ENCODE measurements at regions not wholly inside any gene's neighbourhood (a gene's known extent, or its start where the extent isn't known, plus 50 kb on each side); places are given as distances from the start of the nearest gene placed in this dataset.

DNA sequence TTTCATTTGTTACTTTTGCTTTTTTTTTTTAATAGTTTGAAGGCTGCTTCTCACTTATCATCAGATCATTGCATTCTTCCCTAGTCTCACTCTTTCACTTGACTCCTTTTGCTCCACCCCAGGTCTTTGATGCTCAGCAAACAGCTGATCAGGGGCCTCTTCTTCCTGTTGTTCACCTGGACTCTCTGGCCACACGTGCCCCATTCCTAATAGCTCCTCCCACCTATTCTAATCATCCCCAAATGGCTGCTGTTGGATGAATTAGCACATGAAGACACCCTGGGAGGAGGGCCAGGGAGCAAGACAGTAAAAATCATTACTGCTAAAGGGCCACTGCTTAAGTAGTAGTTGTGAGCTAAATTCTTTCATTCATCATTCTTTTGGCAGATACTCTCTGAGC, 119.5 kb downstream of the MAB21L3 start:
- TF ChIP-seq, protein P1, sequence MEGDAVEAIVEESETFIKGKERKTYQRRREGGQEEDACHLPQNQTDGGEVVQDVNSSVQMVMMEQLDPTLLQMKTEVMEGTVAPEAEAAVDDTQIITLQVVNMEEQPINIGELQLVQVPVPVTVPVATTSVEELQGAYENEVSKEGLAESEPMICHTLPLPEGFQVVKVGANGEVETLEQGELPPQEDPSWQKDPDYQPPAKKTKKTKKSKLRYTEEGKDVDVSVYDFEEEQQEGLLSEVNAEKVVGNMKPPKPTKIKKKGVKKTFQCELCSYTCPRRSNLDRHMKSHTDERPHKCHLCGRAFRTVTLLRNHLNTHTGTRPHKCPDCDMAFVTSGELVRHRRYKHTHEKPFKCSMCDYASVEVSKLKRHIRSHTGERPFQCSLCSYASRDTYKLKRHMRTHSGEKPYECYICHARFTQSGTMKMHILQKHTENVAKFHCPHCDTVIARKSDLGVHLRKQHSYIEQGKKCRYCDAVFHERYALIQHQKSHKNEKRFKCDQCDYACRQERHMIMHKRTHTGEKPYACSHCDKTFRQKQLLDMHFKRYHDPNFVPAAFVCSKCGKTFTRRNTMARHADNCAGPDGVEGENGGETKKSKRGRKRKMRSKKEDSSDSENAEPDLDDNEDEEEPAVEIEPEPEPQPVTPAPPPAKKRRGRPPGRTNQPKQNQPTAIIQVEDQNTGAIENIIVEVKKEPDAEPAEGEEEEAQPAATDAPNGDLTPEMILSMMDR (IDR thresholded peaks at IDR 0.05 in 4 of 5, conservative IDR thresholded peaks at IDR 0.05 in 1 of 5), result no peak
- no peak for TF ChIP-seq POLR2A (IDR thresholded peaks at IDR 0.05)
